CD4-positive, alpha-beta T cell treated with Interleukin-6 at 100 ng/mL for 8 hours (primary cell): ENCODE measurements at regions not wholly inside any gene's neighbourhood (a gene's known extent, or its start where the extent isn't known, plus 50 kb on each side); places are given as distances from the start of the nearest gene placed in this dataset.

Experiments used
- DNase-seq: peaks from one replicate; pipeline ENCODE4 v3.0.0-alpha.2; 2020; ENCODE audit warnings: mixed read lengths, low spot score

DNA sequence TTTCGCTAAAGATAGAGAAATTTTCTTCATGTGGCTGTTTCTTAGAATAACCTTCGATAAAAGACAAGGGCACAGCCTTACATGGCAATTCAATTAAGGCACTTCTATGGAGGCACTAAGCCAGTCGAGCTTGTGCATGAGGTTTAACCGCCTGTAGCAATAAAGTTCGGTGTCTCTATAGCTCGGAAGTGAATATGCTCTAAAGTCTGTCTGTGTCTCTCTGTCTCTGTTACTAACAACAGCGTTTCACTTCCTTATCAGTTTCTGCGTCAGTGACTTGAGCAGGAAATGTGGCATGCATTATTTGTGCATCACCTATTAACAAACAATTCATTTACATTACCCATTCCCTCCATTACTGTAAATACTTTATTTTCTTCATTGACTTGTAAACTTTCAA, 365.1 kb upstream of the NETO1 start:
- DNase-seq, result no peak

DNA sequence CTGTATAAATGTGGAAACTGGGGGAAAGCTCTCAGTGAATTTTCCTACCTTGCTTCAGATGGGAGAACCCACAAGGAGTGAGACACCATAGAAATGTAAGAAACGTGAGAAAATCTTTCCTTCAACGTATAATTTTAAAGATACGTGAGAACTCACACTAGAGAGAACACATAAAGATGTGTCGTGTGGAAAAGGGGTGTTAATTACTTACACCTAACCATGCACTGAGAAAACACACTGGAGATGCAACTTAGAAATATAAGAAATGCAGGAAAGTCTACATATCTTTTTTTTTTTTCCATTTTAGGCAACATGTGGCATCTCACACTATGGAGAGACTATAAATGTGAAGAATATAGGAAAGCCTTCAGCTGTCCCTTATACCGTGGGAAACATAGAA, 352.9 kb upstream of the NETO1 start:
- DNase-seq, result no peak

DNA sequence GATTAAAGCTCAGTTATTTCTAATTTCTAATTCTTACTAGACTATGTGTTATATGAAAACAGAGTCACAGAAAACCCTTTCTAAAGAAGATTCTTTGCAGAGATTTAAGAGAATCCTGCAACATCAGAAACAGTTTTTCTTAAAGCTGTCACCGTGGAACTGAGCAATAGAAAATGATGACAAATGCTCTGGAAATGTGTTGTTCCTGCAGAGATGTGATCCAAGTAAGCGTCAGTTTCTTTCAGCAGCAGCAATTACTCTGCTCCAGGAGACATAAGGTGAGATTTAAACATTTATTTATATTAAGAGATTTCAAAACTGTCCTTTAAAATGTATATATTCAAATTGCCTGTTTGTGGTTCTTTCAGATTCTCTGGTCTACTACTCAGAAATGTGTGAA, 350.5 kb upstream of the NETO1 start:
- DNase-seq, result no peak

DNA sequence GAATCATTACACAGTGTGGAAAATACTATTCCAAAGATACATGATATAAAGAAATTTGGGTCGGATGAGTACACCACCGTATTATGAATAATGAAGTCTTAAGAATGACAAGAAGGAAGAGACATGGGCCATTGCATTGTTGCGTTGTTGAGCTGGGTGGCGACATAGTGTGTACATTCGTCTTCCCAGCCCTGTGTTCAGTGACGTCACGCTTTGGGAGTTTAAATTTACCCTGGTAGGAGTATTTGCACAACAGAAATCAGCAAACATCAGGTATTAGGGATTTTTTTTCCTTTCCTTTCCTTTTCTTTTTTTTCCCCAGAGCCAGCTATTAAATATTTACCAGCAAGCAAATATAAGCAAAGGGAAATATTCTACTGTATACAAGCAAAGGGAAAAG, 347.2 kb upstream of the NETO1 start:
- no peak for DNase-seq

DNA sequence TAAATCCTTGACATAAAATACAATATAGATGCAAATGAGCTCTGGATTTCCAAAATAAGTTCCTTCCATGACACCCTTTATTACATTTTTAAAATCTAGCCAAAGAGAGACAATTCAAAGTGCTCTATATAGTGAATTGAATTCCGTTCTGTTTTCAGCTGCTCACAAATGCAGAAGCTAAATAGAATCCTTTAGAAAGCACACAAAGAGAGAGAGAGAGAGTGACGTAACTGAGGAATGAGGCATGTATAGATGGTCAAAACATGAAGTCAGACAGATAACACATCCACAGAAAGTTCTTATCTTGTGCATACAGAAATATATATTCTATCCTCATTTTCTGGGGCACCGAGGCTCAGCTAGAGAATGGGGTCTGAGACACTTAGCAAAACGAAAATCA, 344.7 kb upstream of the NETO1 start:
- no peak for DNase-seq

DNA sequence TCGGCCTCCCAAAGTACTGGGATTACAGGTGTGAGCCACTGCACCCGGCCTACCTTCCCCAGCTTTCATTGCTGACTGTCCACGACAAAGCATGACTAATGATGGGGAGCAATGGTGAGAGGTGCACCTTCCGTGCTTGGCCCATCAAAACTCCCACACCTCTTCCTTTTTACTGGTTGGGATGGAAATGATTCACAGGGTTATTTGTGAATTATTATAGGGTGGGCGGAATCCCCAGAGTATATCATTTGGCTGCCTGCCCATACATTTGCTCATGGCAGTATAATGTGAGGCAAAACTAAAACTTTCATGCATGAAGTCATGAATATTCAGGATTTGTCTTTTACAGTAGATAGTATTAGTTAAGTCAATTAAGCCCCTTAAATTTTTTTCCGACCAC, 334.2 kb upstream of the NETO1 start:
- no peak for DNase-seq

DNA sequence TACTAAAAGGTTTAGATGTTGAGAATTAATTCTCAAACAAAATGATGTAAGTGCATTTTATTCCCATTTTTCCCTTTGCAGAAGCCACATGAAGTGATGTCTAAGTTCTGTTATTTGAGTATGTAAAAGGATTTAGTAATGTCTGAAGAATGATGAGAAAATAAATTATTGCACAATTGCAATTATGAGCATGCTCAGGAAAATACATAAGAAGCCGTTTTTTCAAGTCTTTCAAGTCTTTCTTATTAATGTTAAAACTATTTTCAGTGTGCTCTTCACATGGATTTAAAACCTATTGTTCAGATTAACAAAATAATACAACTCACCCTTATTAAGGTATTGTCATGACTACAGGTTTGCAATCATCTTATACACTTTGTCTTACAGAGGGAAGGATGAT, 331.4 kb upstream of the NETO1 start:
- DNase-seq, result no peak

DNA sequence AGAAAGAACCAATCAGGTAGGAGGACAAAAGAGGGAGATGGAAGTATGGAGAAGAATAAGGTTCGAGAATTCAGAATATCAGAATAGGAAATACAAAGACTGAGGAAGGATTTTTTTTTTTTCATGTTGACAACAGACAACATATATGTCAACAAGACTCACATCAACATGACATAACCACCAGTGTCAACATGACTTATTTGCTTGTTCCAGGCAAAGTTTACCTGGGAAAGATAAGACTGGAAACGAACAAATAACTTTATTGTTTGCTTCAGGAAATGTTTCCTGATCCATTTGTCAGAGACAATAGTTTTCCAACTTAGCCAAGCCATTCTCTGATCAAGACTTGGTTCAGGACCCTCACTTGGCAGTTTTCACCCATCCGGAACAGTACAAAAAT, 321.9 kb upstream of the NETO1 start:
- no peak for DNase-seq

DNA sequence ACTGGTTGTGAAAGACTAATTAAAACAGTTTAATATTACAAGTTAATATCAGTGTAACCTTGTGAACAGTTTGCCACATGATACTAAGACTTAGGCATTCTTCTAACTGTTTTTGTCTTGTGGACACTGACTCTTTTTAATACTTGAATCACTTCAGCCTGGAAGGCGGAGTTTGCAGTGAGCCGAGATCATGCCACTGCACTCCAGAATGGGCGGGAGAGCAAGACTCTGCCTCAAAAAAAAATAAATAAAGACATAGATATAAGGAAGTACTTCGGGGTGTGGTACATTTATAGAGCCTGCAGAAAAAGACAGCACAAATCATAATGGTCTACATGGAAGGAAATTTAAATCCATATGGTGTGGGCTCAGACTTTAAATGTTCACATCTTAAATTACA, 300.4 kb upstream of the NETO1 start:
- DNase-seq, result no peak

DNA sequence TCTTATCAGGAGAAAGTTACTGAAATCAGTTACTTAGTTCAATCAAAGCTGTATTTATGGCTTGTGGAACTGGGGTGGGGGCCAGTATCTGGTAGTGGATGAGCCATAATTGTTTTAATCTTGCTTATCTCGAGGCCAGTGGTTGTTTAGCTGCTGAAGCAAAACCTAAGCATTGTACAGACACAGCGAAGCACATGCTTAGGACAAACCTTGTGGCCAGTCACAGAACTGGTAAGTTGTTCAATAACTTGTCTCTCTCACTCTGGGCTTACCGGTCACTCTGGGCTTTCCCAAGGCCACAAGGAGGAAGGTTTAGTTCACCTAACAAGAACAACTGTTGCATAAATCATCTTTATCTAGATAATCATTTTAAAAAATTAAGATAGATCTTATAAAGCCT, 296.6 kb upstream of the NETO1 start:
- DNase-seq, result no peak

DNA sequence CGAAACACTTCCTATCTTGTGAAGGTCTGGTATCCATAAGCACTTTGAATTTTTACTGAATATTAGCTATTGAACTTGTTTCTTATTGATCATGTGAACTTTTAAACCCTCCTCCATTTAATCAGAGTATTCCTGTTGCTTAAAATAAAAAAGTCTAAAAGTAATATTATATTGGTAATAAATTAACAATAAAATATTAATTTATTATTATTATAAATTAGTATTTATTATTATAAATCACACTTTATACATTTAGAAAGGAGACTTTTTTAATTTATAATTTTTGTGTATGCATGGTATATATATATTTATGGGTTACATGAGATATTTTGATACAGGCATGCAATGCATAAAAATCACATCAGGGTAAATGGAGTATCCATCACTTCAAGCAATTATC, 295.4 kb upstream of the NETO1 start:
- no peak for DNase-seq

DNA sequence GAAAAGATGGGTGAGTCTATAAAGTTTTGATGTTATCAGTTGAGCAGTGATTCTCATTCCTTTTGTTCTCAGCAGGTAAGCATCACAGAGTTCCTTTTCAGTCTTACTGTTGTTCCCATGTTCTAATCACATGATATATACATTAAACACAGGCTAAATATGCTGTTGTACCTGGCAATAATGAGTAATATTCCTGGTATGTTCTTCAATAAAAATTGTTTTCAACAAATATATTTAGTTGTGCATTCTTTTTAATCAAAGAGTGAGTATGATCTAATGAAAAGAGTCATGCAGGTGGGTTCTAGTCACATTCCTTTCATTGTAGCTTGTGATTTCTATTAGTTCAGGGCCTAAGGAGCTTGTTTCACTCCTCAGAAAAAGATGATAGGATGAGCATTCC, 288.3 kb upstream of the NETO1 start:
- no peak for DNase-seq

DNA sequence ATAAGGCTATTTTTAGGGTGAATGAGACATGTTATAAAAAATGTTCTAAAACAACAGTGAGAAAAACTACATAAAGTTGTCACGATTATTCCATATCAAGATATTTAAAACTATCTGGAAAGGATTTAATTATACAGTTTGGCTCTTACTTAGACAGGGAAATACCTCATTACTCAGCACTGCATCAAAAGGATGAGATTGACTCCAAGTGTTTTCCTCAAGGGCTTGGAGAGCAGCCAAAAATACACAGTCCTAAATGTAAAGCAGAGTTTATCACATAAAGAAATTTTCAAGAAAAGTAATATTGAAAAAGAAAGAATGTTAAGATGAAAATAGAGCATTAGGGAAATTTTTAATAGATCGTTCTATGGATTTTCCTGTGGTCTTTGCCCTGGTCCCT, 285.5 kb upstream of the NETO1 start:
- no peak for DNase-seq

DNA sequence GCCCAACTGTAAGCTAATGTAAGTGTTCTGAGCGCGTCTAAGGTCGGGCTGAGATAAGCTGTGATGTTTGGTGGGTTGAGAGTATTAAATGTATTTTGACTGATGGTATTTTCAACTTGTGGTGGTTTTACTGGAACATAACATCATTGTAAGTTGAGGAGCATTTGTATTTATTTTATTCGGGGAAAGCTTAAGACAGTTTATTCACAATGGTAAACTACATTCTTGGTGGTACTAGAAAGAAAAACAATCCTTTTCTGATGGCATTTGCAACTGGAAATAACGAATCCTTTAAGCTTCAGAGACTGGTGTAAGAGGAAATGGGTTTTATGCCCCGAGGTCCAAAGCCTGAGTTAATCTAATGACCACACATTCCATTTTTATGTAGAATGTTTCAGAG, 283.3 kb upstream of the NETO1 start:
- no peak for DNase-seq

DNA sequence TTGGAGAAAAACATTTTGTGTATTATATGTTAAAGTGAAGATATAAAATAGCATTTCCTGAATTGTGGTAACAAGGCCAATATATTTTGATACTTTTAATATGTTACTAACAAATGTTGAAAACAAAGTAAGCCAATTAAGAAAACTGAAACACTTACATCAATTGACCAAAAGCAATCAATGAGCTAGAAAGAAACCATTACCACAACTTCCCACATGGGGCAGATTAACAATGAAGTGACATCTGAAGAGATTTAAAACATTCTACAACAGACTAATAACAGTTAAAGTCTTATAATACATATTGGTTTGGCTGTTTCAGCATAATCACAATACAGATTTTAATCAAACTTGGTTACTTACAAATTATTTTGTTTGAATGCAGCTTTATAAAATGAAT, 282.4 kb upstream of the NETO1 start:
- DNase-seq, result no peak

DNA sequence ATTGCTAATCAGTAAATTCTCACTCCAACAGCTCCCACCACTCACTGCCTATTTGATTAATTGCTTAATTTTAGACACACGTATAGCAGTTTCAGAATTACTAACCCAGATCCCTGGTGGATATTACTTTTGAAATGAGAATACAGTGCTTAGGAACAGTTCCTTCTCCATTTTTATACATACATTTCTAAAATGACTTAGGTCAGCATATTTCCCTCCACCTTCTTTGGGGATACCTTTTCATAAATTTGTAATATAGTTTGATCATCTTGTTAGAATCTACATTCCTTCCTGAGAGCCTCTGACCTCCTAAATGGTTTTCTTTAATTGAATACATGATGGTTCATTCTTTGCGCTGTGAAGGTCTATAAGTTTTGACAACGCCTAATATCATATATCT, 279.8 kb upstream of the NETO1 start:
- no peak for DNase-seq

DNA sequence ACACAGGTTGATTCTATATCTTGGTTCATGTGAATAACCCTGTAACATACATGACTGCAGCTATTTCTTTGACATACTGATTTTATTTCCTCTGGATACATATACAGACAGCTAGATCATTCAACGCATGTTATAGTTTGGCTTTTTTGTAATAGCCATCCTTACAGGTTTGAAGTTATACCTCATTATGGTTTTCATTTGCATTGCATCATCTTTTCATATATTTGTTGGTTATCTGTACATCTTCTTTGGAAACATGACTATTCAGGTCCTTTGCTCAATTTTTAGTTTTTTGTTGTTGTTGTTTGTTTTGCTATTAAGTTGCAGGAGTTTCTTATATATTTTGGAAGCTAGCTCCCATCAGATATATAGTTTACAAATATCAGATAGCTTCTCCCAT, 276.2 kb upstream of the NETO1 start:
- DNase-seq, result no peak

DNA sequence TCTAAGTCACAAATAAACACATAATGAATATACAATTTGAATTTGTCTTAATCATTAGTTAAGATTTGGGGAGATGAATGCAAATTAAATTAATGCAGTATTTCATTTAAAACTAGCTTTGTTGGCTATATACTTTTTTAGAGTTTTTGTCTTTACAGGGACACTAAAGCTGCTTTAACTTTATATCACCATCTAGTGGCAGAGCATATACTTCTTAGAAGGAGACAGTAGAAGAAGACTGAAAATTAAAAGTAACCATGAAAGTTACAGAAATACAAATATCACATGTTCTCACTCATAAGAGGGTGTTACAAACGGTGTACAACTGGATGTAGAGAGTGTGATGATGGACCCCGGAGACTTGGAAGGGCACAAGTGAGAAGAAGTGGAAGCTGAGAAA, 268.3 kb upstream of the NETO1 start:
- DNase-seq, result no peak

DNA sequence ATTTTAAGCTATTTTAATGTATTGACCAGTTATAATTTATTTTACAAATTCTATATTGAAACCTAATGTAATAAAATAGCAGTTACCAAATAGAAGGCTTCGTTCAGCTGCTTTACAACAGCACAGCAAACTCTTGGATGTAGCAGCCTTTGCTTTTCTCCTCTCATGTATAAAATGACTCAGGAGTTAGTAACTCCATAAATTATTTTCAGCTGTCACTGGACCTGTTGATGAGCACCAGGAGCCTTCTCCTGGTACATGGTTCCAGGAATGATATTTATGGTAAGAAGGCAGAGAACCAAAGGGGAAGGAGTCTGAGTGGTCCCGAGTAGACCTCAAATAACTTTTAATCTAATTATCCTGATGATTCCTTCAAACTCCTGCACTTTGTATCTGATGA, 256.4 kb upstream of the NETO1 start:
- no peak for DNase-seq

DNA sequence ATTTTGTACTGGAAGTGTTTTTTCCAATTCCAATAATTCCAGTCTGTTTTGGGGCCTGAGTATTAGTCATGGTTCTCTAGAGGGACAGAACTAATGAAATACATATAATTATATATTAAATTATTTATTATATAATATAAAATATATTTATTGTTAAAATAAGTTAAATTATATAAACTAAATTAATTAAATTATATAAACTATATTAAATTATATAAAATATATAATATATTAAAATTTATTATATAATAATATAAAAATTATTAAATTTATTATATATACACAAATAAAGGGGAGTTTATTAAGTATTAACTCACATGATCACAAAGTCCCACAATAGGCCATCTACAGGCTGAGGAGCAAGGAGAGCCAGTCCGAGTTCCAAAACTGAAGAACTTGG, 253.4 kb upstream of the NETO1 start:
- no peak for DNase-seq

DNA sequence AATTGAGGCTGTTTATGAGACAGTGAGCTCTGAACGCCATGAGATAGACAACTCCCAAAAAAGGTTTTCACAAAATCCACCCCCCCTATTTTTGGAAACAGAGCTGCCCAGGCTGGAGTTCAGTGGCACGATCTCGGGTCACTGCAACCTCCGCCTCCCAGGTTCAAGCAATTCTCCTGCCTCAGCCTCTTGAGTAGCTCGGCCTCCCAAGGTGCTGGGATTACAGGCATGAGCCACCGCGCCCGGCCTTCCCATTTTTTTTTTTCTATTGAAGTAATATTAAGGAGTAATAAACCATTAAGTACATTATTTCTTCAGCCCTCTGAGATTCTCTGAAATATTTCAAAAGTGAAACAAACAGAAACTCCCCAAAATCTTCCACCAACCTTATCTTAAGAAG, 252.8 kb upstream of the NETO1 start:
- DNase-seq, result no peak

DNA sequence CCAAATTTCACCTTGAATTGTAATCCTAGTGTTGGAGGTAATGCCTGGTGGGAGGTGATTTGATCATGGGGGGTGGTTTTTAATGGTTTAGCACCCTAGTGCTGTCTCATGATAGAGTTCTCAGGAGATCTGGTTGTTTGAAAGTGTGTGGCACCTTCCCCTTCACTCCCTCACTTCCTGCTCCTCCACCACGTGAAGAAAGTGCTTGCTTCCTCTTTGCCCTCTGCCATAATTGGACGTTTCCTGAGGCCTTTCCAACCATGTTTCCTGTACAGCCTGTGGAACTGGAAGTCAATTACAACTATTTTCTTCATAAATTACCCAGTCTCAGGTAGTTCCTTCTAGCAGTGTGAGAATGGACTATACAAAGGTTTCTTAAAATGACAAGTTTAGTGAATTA, 251.8 kb upstream of the NETO1 start:
- DNase-seq, result no peak

DNA sequence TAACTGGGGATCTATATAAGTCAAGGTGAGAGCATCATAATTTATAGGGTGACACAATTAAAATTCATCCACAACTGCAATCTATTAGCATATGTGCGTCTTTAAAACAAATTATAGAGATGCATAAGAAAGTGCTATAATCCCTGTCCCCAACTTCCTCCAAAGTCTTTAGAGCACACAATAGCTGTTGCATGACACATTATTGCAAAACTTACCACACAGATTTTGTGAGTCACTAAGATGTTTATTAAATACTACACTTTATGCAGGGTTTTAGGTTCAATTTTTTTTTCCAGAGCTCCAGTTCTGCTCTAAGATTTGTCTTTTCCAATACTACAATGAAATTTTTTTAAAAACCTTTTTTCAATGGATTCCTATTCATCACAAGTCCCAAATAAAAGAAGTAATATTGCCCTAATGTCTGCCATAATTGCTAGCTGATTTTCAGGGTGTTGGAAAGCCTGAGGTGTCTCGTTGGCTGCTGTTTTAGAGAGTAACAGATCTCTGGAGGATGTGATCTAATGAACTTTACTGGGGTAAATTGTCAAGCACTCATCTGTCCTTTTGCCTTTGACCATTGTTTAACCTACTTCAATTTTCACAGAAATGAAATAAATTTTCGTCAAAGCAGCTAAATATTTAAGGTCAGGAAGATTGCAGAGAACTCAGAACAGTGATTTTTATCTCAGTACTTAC, 250.5 kb upstream of the NETO1 start:
- no peak for DNase-seq

DNA sequence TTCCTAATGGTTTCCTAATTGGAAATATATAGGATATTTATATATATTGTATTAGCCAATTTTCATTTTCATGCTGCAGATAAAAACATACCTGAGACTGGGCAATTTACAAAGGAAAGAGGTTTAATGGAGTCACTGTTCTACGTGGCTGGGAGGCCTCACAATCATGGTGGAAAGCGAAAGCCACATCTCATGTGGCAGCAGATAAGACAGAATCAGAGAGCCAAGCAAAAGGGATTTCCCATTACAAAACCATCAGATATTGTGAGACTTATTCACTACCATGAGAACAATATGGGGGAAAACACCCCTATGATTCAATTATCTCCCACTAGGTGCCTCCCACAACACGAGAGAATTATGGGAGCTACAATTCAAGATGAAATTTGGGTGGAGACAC, 242.5 kb upstream of the NETO1 start:
- DNase-seq, result no peak

DNA sequence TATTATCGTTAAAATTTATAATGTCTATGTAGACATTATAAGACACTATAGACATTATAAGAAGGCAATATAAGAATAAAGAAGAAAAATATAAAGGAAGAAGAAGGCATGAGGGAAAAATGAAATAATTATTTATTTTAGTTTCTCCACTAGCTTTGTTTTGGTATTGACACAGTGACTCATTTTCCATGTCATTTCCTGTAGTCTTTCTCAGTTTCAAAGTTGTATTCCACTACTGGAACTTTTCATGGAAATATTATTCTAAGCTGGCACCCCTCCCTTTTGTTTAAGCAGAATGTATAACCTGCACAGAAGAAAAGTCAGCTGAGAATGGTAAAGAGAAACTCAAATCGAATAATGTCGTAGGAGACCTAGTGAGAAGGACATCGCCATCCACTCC, 234.2 kb upstream of the NETO1 start:
- DNase-seq, result no peak
